Neural progenitor cell (in vitro differentiated cells): ENCODE measurements at regions not wholly inside any gene's neighbourhood (a gene's known extent, or its start where the extent isn't known, plus 50 kb on each side); places are given as distances from the start of the nearest gene placed in this dataset.

ENCODE experiments used
- DNase-seq: peaks from one replicate; pipeline ENCODE4 v3.0.0-alpha.2; 2016; ENCODE audit warnings: low spot score
- H2AFZ ChIP-seq: fragments of 200-600 bp; sonication (generic); replicated peaks from 2 replicates; pipeline ENCODE4 v1.6.1; 2016; ENCODE audit warnings: antibody characterized with exemption
- H3F3A ChIP-seq: fragments of 200-600 bp; sonication (generic); 2 replicates; pipeline ENCODE4 v1.6.1; 2016; ENCODE audit warnings: antibody characterized with exemption, low read depth
- H3K27ac ChIP-seq: fragments of 200-600 bp; sonication (generic); 2 replicates; pipeline ENCODE4 v1.5.1; 2016; ENCODE audit warnings: mild to moderate bottlenecking
- H3K27me3 ChIP-seq: fragments of 200-600 bp; sonication (generic); 2 replicates; pipeline ENCODE4 v1.6.1; 2016; ENCODE audit warnings: mild to moderate bottlenecking, moderate library complexity
- H3K36me3 ChIP-seq: fragments of 200-600 bp; sonication (generic); 2 replicates; pipeline ENCODE4 v1.5.1; 2016
- H3K4me1 ChIP-seq: fragments of 200-600 bp; sonication (generic); 2 replicates; pipeline ENCODE4 v1.6.1; 2016; ENCODE audit warnings: mixed run types
- H3K4me2 ChIP-seq: fragments of 200-600 bp; sonication (generic); 2 replicates; pipeline ENCODE4 v1.6.1; 2016
- H3K4me3 ChIP-seq: fragments of 200-600 bp; sonication (generic); 2 replicates; pipeline ENCODE4 v1.5.1; 2016
- H3K79me2 ChIP-seq: fragments of 200-600 bp; sonication (generic); 2 replicates; pipeline ENCODE4 v1.6.1; 2016; ENCODE audit warnings: low read depth
- H3K9ac ChIP-seq: fragments of 200-600 bp; sonication (generic); 2 replicates; pipeline ENCODE4 v1.6.1; 2016
- H3K9me3 ChIP-seq: fragments of 200-600 bp; sonication (generic); 2 replicates; pipeline ENCODE4 v1.5.1; 2016; ENCODE audit warnings: low read depth
- H4K20me1 ChIP-seq: fragments of 200-600 bp; sonication (generic); 2 replicates; pipeline ENCODE4 v1.6.1; 2016; ENCODE audit warnings: low read depth
- H3K27ac Mint-ChIP-seq: 3 replicates; pipeline ENCODE4 v1.8.0; 2021; ENCODE audit warnings: mixed read lengths
- H3K27me3 Mint-ChIP-seq: 2 replicates; pipeline ENCODE4 v1.8.0; 2022; ENCODE audit warnings: low read depth, mild to moderate bottlenecking, inconsistent platforms, moderate library complexity, mixed read lengths; ENCODE audit not compliant: insufficient read depth
- H3K36me3 Mint-ChIP-seq: 3 replicates; pipeline ENCODE4 v1.8.0; 2021; ENCODE audit warnings: mixed read lengths
- H3K4me1 Mint-ChIP-seq: 3 replicates; pipeline ENCODE4 v1.8.0; 2021; ENCODE audit warnings: mixed read lengths
- H3K4me3 Mint-ChIP-seq: 3 replicates; pipeline ENCODE4 v1.8.0; 2021; ENCODE audit warnings: mild to moderate bottlenecking, moderate library complexity, mixed read lengths
- H3K9me3 Mint-ChIP-seq: 3 replicates; pipeline ENCODE4 v1.8.0; 2020; ENCODE audit warnings: mixed read lengths
- CTCF ChIP-seq: fragments of 200-600 bp; sonication (generic); IDR thresholded peaks from 2 replicates; pipeline ENCODE4 v1.5.1; 2017; ENCODE audit warnings: antibody characterized with exemption, mild to moderate bottlenecking
- EZH2 ChIP-seq: fragments of 200-600 bp; sonication (generic); IDR thresholded peaks from 2 replicates; pipeline ENCODE4 v1.6.1; 2017; ENCODE audit warnings: antibody characterized with exemption, mild to moderate bottlenecking, moderate library complexity
- EZH2phosphoT487 ChIP-seq: fragments of 200-600 bp; sonication (generic); IDR thresholded peaks from 2 replicates; pipeline ENCODE4 v1.6.1; 2017; ENCODE audit warnings: antibody characterized with exemption

- Mint-ChIP-seq H3K4me3 (no peak overlapping the region), H3K27me3 (peaks cover 7% of the 10 kb centered on the region), H3K27ac (no peak overlapping the region), H3K9me3 (peaks cover 2% of the 10 kb centered on the region), H3K4me1 (peaks cover 27% of the 10 kb centered on the region), H3K36me3 (no peaks in the 10 kb centered on the region)
- no peaks in the 10 kb centered on the region for H4K20me1 ChIP-seq
- H2AFZ ChIP-seq, result no peak overlapping the region
- peaks cover 18% of the 10 kb centered on the region for H3K4me1 ChIP-seq
- H3K36me3 ChIP-seq, result no peaks in the 10 kb centered on the region
- H3K9me3 ChIP-seq, result no peaks in the 10 kb centered on the region
- no peak overlapping the region for H3K4me2 ChIP-seq
- no peaks in the 10 kb centered on the region for H3F3A ChIP-seq
- no peaks in the 10 kb centered on the region for H3K27me3 ChIP-seq
- H3K9ac ChIP-seq, result no peak overlapping the region
- TF ChIP-seq EZH2phosphoT487, result no peak
- TF ChIP-seq CTCF, result no peak
- TF ChIP-seq EZH2, result no peak
- no peak for DNase-seq
- H3K27ac ChIP-seq, result no peak overlapping the region
- H3K4me3 ChIP-seq, result no peak overlapping the region
- no peaks in the 10 kb centered on the region for H3K79me2 ChIP-seq
Measured at GRCh38 chr21:32842146-32842545, 70.6 kb upstream of the PAXBP1 start.

DNA sequence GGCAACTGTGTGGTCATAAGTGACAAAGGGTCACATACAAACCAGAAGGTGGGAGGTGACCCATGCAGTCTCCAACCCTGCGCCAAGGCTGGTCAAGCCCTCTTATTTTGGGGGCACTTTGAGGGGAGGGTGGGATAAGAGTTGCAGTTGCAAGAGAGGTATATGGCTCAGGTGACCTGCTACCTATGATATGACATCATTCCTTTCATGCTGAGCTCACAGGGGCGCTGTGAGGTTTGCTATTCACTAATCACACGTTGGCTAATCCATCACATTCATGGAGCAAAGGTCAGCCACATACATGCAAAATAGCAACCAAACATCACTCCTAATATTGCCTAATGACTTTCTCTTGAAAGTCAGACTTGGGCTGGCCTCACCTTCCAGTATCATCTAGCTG lies 72.0 kb upstream of the PAXBP1 start:
- peaks cover 6% of the 10 kb centered on the region for H3K27me3 Mint-ChIP-seq

GRCh38 chr21:32844076-32844475 lies 72.5 kb upstream of the PAXBP1 start:
- Histone ChIP-seq H3K27ac (no peak overlapping the region), H4K20me1 (no peaks in the 10 kb centered on the region), H2AFZ (no peak overlapping the region), H3K4me3 (no peak overlapping the region), H3K36me3 (no peaks in the 10 kb centered on the region), H3K79me2 (no peaks in the 10 kb centered on the region), H3K4me2 (no peak overlapping the region), H3K27me3 (no peaks in the 10 kb centered on the region), H3K4me1 (peaks cover 36% of the 10 kb centered on the region), H3K9me3 (no peaks in the 10 kb centered on the region), H3F3A (peaks cover 13% of the 10 kb centered on the region), H3K9ac (no peak overlapping the region)
- Mint-ChIP-seq H3K27me3 (peaks cover 6% of the 10 kb centered on the region), H3K4me1 (peaks cover 30% of the 10 kb centered on the region), H3K36me3 (no peaks in the 10 kb centered on the region), H3K4me3 (no peak overlapping the region), H3K9me3 (peaks cover 2% of the 10 kb centered on the region), H3K27ac (no peak overlapping the region)
- no peak for DNase-seq
- TF ChIP-seq EZH2, result no peak
- no peak for TF ChIP-seq CTCF
- TF ChIP-seq EZH2phosphoT487, result no peak

More for the DNA sequence above, 72.0 kb upstream of the PAXBP1 start:
- H3K4me3 ChIP-seq, result no peak overlapping the region
- H2AFZ ChIP-seq, result no peak overlapping the region
- H3K4me1 ChIP-seq, result peaks cover 31% of the 10 kb centered on the region
- TF ChIP-seq EZH2 (no peak), EZH2phosphoT487 (no peak), CTCF (no peak)
- H3K36me3 Mint-ChIP-seq, result no peaks in the 10 kb centered on the region
- no peak overlapping the region for H3K4me2 ChIP-seq
- peaks cover 2% of the 10 kb centered on the region for H3K9me3 Mint-ChIP-seq
- no peak overlapping the region for H3K4me3 Mint-ChIP-seq
- H4K20me1 ChIP-seq, result no peaks in the 10 kb centered on the region
- no peak overlapping the region for H3K27ac Mint-ChIP-seq
- H3K4me1 Mint-ChIP-seq, result peaks cover 30% of the 10 kb centered on the region
- H3K9ac ChIP-seq, result no peak overlapping the region
- DNase-seq, result no peak
- H3K79me2 ChIP-seq, result no peaks in the 10 kb centered on the region
- H3F3A ChIP-seq, result peaks cover 9% of the 10 kb centered on the region
- H3K27ac ChIP-seq, result no peak overlapping the region
- H3K36me3 ChIP-seq, result no peaks in the 10 kb centered on the region
- H3K9me3 ChIP-seq, result no peaks in the 10 kb centered on the region
- no peaks in the 10 kb centered on the region for H3K27me3 ChIP-seq
